ENCODE measurements at regions not wholly inside any gene's neighbourhood (a gene's known extent, or its start where the extent isn't known, plus 50 kb on each side); places are given as distances from the start of the nearest gene placed in this dataset.

- TF ChIP-seq CTCF (IDR thresholded peaks at IDR 0.05; ENCODE audit: low read depth, low read length, poor library complexity, severe bottlenecking) (no peak), EZH2phosphoT487 (IDR thresholded peaks at IDR 0.05; ENCODE audit: borderline replicate concordance, low read length) (no peak)
These were observed 272.6 kb upstream of the HAND2 start for GRCh38 chr4:173802662-173803022.
